Glomerular visceral epithelial cell (primary cell): ENCODE measurements at regions not wholly inside any gene's neighbourhood (a gene's known extent, or its start where the extent isn't known, plus 50 kb on each side); places are given as distances from the start of the nearest gene placed in this dataset.

Source experiments
- DNase-seq: peaks from one replicate; pipeline ENCODE4 v3.0.0-alpha.2; 2016; ENCODE audit errors: extremely low spot score

DNA sequence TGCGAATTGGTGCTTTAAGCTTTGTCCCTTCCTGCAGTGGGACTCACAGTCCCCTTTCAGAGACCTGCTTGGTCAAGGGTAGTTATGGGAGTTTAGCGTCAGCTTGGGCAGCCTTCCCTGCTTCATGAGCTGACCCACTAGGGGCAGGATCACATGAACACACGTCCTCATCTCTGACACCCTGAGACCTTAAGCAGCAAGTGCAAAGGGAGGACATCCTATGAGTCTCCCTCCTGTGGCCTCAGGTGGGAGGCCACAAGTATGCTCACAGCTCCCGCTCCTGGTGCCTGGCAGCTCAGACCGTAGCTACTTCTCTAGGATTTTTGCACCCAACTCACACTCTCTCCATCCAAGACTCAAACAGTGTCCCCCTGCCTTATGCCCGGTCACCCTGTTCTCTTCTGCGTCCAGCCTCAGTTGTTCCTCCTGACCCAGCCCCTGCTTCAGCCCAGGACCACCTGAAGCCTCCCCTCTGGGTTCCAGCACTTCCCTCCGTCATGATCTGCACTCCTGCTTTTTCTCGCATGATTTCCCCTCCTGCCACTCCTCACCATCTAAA, 136.6 kb upstream of the FAM20C start:
- no peak for DNase-seq

DNA sequence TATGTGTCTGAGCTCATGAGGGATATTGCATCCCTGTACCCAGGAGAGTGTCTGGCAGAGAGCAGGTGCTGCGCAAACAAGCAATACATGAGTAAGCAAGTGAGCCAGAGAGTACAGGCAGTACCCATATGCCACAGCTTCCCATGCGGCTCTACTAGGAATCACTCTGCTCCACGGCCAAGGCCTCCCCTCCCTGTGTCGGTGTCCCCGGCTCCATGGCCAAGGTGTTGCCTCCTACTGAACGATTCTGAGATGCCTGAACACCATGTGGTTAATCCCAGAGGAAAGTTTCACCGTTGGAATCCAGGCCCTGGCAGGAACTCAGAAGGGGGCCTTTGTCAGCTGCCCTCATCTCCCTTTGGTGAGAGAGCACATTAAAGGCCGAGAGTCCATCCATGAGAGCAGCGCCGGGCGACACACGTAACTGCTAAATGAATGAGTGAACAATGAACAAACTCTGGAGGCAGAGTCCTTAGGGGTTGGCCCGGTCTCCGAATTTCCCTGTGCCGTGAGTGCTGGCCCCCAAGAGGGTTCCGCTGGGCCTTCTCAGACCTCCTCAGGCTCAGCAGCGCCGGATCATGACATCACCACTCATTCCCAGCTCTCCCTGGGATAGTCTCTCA, 136.0 kb upstream of the FAM20C start:
- DNase-seq: no peak

DNA sequence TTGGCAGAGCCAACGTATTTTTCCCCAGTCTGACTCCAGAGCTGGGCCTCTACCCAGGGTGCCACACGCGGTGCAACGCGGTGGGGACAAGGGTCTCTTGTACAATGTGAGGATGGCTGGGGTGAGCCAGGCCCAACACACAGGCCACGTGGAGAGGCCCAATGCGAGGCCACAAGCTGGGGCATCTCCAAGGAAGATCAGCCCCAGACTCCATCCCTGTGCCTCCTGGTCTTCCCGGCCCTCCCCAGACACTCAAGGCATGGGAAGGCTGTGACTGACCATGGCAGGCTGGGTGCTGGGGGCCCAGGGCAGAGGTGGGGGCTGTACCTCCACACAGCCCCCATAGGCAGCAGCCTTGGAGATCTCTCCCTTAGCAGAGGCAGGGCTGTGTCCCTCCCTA, 135.3 kb upstream of the FAM20C start:
- no peak for DNase-seq

DNA sequence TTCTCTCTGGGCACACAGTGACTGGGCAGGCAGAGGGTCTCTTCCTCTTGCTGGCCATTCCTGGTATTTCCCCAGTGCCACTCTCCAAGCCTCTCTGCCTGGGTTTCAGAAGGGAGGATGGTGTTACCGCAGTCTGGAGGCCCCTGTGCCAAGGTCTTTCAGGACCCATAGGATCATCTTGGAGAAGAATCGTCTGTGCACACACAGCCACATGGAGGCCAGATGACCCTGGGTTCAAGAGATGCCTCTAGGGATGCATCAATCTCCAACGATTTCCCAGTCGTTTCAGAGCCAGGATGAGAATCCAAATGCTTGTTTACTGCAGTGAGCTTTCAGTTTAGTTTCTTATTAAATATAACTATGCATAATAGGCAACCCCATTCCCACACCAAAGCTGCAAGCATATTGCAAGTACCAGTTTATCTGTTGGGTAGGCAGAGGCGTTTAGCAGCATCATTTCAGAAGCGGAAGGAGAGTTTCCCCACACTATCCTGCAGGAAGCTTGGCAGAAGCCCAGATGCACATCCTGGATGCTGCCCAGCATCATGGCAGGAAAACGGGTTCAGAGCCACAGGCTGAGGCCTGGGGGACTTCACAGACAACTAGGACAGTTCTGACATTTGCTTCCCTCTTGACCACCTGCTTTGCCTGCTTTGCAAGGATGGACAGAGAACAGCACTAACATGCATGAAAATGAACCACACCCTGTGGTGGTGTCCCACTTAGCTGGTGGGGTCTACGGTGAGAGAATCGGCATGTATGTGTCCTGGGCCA, 134.7 kb upstream of the FAM20C start:
- no peak for DNase-seq

DNA sequence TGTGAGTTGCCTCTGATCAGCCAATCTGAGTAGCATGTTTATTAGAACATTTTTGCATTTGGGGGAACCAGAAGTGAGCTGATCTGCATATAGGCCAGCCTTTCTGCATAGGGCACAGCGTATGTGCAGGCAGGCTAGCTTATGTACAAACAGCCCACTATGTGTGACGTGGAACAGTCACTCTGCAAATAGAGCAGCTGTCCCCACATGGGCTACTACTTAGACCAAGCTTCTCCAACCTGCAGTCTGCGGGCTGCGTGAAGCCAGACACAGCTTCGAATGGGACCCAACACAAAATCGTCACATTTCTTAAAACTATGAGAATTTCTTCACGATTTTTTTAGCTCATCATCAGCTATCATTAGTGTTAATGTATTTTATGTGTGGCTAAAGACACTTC, 134.1 kb upstream of the FAM20C start:
- DNase-seq: no peak

DNA sequence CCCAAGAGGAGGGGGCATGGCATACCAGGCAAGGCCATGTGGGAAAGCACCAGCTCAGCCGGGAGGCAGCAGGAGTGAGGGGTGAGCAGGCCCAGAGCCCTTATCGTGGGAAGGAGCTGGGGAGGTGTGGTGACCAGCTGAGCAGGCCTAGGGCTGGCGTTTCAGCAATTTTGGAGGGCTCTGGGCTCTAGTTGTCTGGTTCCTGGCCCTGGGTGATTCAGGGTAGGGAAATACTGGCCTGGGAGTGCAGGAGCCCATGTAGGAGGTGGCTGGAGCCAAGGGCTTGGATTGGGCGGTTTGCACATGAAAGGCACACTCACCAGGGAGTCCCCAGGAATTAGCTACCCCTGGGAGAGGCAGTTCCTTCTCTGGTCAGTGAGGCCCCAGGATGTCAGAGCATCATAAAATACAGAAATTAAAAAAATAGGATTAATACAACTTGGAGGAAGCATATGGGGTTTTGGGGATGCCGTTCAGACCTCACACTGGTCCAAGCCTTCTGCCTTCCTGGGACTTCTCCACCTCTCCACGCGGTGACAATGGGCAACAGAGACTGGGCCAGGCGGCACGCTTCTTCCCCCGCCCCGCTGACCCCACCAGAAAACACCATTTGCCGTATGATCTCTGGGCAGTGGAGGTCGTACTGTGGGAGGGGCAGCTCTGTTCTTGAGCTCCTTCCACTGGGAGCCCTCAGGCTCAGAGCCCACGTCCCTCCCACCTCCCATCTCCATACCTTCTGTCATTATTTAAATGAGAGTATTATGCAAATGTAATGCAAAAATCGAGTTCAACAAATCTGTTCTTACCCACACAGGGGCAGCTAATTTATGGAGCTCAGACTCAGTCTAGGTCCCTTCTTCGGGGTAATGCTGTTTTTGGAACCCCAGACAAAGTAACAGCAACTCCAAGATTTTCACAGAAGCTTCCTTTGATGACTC, 133.0 kb upstream of the FAM20C start:
- DNase-seq: no peak

DNA sequence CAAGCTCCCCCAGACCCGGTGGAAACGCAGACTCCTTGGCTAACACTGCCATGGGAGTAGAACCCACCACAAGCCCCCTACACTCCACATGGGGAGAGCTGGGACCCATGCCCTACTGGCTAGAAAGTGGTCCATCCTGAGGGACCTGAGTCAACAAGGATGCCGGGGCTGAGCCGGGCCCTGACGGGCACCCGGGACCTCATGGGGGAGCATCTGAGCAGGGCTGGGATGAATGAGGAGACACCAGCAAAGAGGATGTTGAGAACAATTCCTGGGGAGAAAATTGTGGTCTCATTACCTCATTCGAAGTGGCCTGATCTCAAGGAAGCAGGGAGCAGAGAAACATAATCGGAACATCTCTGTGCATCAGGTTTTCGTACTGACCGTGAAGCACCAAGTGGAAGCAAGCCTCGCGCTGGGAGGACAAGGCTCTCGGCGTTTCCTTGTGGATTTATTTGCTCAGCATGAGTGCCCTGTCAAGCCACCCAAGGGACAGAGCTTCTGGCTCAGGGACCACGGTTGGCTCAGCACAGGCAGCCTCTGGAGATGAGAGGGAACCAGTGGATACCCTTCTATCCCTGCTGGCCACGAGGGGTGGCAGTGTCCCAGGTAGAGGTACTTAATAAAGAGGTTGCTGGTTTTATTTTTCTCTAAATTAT, 132.2 kb upstream of the FAM20C start:
- no peak for DNase-seq

DNA sequence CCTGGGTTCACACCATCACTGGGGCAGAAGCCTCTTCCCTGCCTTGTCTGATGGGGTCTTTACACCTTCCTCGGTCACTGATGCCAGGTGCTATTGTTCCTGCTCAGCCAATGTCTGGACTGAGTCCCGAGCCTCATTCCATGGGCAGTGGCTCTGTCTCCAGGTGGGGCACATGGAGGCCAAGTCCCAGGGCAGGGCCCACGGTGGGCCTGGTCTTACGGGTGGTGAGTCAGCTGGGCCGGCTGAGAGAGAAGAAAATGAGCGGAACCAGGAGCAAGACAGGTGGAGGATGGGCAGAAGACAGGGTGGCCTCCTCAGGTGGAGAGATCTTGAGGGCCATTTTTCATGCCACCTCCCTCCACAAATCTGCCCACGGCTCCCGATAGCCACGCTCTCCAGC, 131.7 kb upstream of the FAM20C start:
- no peak for DNase-seq

DNA sequence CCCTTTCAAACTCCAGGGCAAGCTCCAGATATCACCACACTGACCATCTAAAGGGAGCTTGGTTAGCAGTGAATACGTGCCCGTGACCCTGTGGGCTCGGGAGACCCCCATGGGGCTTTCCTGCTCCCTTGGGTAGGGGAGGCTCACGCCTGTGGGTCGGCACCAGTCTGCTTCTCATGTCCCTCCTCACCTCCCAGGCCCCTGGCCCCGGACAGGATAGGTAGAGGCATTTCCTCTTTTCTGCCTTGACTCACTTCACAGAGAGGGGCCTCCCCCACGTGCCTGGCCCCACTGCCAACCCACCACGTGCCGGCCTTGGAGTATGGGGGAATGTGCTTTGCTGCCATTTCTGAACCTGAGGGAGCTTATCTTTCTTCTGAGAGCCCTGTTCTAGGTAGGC, 131.3 kb upstream of the FAM20C start:
- no peak for DNase-seq

DNA sequence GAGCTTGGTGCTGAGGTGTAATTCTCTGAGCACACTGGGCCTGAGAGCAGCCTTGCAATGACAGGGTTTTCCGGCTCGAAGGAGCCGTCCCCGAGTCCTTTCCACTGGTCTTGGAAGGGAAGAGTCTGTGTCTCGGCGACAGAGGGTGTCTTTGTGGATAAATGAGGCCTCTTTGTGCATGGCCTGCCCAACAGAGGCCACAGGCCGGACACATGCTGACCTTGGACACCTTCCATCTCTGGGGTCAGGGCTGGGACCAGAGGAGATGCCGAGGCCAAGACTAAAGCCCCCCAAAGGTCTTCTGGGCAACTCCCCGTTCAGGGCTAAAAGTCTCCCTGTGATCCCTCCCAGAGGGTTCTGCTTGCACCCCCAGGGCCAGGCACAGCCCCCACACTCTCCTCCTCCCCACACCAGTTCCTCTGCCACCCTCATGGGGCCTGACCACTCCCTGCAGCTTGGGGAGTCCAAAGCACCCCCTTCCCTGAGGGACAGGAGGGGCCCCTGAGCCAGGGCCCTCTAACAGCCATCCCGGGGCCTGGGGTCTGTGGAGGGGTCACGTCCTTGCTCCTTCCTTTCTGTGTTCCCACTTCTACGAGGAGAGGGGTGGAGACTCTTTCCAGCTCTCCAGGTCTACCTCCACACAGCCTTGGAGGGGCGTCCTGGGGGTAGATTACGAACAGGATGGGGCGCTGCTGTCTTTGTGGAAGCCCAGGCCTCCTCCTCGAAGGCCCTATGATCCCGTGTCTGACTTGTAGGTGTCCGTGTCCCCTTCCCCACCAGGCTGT, 130.6 kb upstream of the FAM20C start:
- no peak for DNase-seq

DNA sequence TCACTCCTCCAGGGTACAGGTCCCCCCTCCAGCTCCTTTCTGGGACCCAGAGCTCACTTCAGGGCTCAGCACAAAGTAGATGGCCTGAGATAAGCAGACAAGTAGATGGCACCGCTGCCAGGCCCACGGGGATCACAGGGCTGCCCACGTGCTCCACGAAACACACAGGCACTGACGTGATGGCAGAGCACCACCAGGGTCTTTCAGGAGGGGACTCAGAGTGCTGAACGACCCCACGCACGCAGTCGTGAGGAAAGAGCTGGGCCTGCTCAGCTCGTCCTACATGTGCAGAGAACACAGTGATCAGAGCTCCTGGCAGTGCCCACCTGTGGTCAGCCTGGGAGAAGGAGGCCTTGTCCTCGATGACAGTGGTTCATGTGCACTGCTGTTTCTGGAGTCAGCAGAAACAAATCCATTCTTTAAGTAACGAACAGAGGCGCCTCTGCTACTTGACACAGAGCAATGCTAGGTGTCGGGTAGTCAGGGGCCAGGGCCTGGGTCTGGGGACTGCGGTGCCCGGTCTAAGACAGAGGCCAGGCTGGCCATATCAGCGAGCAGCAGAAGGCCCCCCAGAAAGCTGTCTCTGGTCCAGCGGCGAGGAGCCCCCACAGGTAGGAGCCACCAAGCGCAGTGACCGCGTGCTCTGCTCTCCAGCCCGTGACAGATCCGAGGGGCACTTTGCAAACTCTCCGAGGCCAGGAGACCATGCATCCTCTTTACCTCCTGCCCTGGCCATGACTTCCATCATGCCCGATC, 129.8 kb upstream of the FAM20C start:
- no peak for DNase-seq

DNA sequence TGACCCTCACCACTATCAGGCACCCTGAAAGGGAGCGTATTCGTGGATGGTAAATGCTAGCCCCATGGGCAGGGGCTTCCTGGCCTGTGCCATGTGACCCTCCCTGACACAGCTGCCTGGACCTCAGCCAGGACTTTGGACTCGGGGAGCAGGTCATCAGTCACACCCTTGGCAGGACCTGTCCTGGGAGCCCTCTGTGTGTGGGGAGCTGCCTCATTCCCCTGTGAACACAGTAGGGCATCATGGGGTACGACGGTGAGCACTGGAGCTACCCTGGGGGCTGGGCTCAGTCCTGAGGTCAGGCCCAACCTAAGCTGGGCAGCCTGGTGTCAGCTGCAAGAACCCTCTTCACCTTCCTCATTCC, 129.3 kb upstream of the FAM20C start:
- DNase-seq: no peak

DNA sequence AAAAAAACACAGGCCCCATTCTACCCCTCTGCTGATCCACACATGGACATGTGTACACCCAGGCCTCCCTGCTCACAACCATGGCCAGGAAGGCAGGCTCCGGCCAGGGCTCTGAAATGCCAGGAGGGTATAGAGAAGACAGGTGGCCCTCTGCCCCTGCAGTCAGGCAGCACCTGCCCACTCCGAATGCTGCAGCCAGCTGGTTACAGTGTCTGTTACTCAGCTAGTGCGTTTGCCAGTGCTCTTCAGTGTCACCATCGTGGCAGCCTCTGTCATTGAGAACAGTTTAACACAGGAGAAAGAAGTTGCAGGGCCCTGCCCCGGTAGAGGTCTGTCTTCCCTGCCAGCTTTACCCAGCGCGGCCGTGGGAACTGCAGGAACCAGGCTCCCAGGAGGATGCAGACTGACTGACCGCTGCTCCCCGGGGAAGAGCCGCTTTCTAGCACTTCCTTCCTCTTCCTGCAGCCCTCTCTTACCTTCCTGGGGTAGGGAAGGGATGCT, 128.8 kb upstream of the FAM20C start:
- no peak for DNase-seq

DNA sequence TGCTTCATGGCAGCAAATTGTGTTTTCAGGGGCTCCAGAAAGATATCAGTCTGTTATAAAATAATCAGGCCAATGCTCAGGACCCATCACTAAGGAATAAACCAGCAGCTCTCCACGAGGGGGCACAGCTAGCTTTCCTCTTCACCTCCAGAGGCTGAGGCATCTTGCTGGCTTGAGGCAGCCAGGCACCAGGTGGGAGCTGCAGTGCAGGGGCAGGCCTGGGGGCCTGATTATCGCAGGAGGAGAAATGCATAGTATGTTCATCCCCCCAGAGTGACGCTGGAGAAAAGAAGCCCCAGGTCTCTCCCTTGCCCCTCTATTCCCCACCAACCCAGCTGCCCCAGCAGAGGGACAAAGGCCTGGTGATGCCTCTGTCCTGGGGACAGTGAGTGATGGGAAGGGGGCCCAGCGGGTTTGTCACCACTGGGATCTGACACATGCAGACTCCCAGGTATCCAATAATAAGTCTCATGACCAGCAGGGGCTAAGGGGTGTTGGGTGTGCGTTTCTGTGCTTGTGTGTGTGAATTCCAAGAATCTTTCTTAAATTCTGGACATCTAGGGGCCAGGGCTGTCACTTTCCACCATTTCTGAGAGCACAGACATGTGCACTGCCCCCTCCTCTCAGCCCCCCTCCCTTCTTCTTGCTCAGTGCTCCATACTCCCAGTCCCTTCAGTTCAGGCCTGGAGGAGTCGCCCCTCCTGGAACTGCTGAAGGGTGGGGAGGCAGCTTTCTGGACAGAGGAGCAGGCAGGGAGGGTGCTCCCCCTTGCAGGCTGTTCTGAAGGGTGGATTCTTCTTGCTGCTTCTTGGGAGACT, 128.1 kb upstream of the FAM20C start:
- peak; percentile 68 for DNase-seq

DNA sequence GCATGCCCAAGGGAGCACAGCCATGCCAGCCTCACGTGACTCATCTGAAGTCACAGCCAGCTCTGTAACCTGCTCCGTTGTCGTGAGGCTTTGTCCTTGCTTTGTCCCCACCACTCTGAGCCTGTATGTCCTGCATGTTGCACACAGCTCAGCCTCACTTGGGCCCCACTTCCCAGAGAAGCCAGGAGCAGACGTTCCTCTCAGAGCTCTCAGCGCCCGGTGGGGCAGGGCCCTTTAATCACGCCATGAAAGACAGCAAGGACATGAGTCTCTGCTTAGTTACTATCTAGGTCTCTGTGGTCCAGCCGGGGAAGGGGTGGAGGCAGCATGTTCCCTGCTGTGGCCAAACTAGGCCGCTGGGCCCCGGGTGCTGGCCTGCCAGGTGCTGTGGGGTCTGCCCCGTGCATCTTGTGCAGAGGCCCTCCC, 127.4 kb upstream of the FAM20C start:
- no peak for DNase-seq

DNA sequence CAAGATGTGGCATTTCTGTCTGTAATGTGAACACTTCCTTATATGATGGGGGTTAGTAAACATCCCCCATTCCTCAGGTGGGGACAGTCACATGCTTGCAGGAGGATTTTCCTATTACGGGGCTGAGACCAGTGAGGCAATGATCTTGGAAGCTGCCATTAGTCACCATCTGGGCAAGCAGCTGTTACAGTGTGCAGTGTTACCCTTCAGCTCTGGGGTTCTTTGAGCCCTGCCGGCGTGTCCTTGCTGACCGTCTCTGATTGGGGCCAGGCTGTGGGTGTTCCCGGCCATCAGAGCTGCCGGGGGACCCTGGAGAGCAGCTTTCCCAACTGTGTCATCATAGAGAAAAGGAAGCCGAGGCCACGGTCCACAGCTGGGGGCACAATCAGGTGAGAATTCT, 126.8 kb upstream of the FAM20C start:
- DNase-seq: peak; percentile 55

DNA sequence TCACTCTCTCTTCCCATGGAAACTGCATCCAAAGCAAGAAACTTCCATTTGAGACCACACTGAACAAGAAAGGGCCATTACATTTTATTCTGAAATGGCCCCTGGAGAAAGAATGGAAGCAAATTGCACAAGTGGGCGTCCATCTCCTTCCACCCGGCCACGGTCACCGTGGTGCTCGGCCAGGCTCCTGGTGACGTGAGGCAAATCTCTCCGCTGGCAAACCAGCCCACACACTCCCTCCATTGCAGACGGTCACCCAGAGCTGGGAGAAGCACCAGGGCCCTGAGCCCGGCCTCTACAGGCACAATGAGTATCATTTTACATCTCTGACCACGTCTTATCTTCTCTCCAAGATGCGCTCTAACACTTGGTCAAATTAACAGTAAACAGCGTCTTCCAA, 126.1 kb upstream of the FAM20C start:
- DNase-seq: no peak

DNA sequence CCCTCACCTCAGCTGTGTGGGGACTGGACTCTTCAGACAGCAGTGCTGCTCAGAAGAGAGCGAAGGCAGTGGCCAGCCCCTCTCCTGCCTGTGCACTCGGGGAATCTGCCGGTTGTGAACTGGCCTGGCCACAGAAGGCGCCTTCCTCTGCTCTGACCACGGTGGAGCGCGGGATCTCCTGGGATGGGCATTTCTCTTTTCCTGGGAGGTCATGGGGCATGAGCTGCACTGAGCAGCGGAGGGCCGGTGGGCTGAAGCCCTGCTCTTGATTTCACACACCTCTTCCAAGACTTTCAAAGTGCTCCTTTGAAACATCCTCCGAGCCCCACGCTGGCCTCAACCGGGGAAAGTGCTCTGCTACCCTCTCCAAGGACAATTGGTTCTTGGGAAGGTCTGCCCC, 125.6 kb upstream of the FAM20C start:
- DNase-seq: no peak
